Nephron progenitor cell (in vitro differentiated cells): ENCODE measurements at regions not wholly inside any gene's neighbourhood (a gene's known extent, or its start where the extent isn't known, plus 50 kb on each side); places are given as distances from the start of the nearest gene placed in this dataset.

Experiments
- DNase-seq: peaks from one replicate; pipeline ENCODE4 v3.0.0; 2021
- H3K27ac Mint-ChIP-seq: 2 replicates; pipeline ENCODE4 v1.8.0; 2021; ENCODE audit warnings: mild to moderate bottlenecking, moderate library complexity, mixed read lengths
- H3K27me3 Mint-ChIP-seq: 2 replicates; pipeline ENCODE4 v1.8.0; 2021; ENCODE audit warnings: mild to moderate bottlenecking, low read depth, mixed read lengths; ENCODE audit not compliant: poor library complexity
- H3K36me3 Mint-ChIP-seq: 2 replicates; pipeline ENCODE4 v1.8.0; 2021; ENCODE audit warnings: low read depth, mixed read lengths
- H3K4me1 Mint-ChIP-seq: 2 replicates; pipeline ENCODE4 v1.8.0; 2021; ENCODE audit warnings: mixed read lengths
- H3K4me3 Mint-ChIP-seq: 2 replicates; pipeline ENCODE4 v1.8.0; 2021; ENCODE audit warnings: mild to moderate bottlenecking, moderate library complexity, mixed read lengths
- H3K9me3 Mint-ChIP-seq: 2 replicates; pipeline ENCODE4 v1.8.0; 2021; ENCODE audit warnings: mild to moderate bottlenecking, moderate library complexity, mixed read lengths
- CTCF ChIP-seq: fragments of 200-600 bp; sonication (generic); IDR thresholded peaks from 2 replicates; pipeline ENCODE4 v1.5.0; 2021; ENCODE audit warnings: antibody characterized with exemption

DNA sequence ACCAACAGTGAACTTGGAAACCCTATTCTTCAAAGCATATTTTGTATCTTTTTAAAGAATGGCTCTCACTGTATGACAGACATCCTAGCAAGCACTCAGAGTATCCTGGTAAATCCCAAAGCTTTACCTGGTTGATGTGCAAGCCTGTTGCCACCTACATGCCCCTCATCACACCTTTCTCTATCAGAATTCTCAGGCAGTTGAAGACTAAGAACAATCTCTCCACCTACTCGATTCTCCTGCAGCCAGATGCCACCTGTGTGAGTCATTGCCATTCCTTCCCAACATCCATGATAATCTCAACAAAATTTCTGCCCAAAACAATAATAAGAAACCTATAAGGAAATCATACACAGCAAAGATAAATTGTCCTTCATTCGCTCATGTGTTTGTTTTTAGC lies 659.8 kb downstream of the BCL11A start:
- no peaks in the 10 kb centered on the region for H3K36me3 Mint-ChIP-seq
- no peak for DNase-seq
- H3K4me3 Mint-ChIP-seq: no peak overlapping the region
- peaks cover 3% of the 10 kb centered on the region for H3K27me3 Mint-ChIP-seq
- H3K9me3 Mint-ChIP-seq: no peaks in the 10 kb centered on the region
- peaks cover 20% of the 10 kb centered on the region for H3K4me1 Mint-ChIP-seq
- H3K27ac Mint-ChIP-seq: no peak overlapping the region
- TF ChIP-seq CTCF: no peak

GRCh38 chr2:59892398-59892797 lies 661.1 kb downstream of the BCL11A start:
- H3K27me3 Mint-ChIP-seq: peaks cover 3% of the 10 kb centered on the region
- no peaks in the 10 kb centered on the region for H3K36me3 Mint-ChIP-seq
- H3K27ac Mint-ChIP-seq: no peak overlapping the region
- no peaks in the 10 kb centered on the region for H3K9me3 Mint-ChIP-seq
- TF ChIP-seq CTCF: no peak
- peaks cover 24% of the 10 kb centered on the region for H3K4me1 Mint-ChIP-seq
- DNase-seq: no peak
- no peak overlapping the region for H3K4me3 Mint-ChIP-seq

GRCh38 chr2:59889305-59889704 lies 664.1 kb downstream of the BCL11A start:
- H3K36me3 Mint-ChIP-seq: no peaks in the 10 kb centered on the region
- no peak for TF ChIP-seq CTCF
- no peak overlapping the region for H3K27ac Mint-ChIP-seq
- peaks cover 32% of the 10 kb centered on the region for H3K4me1 Mint-ChIP-seq
- H3K27me3 Mint-ChIP-seq: no peaks in the 10 kb centered on the region
- no peak for DNase-seq
- H3K4me3 Mint-ChIP-seq: no peak overlapping the region
- no peaks in the 10 kb centered on the region for H3K9me3 Mint-ChIP-seq

DNA sequence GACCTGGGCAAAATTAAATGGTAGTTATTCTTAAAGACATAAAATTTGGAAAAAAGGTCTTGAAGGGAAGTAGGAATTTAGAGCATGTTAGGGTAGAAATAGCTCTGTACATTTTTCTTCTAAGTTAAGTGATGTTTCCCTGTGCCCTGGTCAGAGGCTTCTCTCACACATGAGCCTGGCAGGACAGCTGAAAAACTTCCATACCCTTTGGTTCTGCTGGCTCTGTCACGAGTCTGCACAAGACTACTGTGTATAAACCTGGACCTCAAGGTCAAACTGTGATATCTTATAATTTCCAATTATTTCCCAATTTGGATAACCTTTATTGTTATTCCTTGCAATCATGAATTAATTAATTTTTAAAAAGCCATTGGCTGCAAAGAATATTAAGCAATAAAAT lies 664.7 kb downstream of the BCL11A start:
- DNase-seq: no peak
- H3K9me3 Mint-ChIP-seq: no peaks in the 10 kb centered on the region
- no peaks in the 10 kb centered on the region for H3K36me3 Mint-ChIP-seq
- H3K4me1 Mint-ChIP-seq: peaks cover 32% of the 10 kb centered on the region
- no peak overlapping the region for H3K4me3 Mint-ChIP-seq
- H3K27me3 Mint-ChIP-seq: no peaks in the 10 kb centered on the region
- TF ChIP-seq CTCF: no peak
- no peak overlapping the region for H3K27ac Mint-ChIP-seq

DNA sequence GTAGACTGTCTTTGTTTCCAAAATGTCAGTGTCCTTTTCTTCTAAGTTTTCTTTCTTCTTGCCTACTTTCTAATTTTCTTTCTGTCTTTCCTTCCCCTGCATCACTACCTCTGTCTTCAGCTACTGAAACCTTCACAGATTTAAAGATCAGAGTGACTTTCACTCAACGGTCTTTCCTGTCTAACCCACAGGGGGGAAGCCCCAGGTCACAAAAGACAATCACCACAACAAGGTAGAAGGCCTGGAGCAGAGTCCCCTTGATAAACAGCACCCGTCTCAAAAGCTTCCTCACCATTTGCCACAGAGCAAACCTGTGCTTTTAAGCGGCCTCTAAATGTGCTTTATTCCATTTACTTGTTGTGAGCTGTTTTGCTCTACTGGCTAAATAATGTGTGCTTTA lies 665.4 kb downstream of the BCL11A start:
- Mint-ChIP-seq H3K4me3 (no peak overlapping the region), H3K36me3 (no peaks in the 10 kb centered on the region), H3K4me1 (peaks cover 33% of the 10 kb centered on the region), H3K27ac (no peak overlapping the region), H3K9me3 (no peaks in the 10 kb centered on the region), H3K27me3 (peaks cover 3% of the 10 kb centered on the region)
- DNase-seq: no peak
- no peak for TF ChIP-seq CTCF

DNA sequence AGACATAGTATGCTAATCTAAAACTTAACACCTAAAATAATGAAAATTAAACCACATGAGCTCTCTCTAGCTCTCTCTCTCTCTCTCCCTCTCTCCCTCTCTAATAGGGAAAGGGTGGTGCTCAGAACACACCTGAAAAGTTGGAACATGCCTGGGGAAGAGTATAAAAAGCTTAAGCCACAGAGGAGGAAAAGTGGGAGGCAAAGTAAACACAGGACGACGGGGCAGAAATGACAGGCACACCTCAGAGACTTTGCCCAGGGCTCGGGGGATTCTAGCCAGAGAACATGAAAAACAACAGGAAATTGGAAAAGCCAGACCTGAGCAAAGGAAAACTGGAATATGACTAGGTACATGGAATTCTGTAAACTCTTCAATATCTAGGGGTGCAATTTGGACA lies 666.1 kb downstream of the BCL11A start:
- Mint-ChIP-seq H3K27me3 (peaks cover 3% of the 10 kb centered on the region), H3K4me1 (peaks cover 39% of the 10 kb centered on the region), H3K36me3 (no peaks in the 10 kb centered on the region), H3K27ac (peak overlapping the region; percentile 50), H3K9me3 (no peaks in the 10 kb centered on the region), H3K4me3 (no peak overlapping the region)
- TF ChIP-seq CTCF: no peak
- DNase-seq: no peak
